NCI-H526 treated with DMSO at 0.1 percent for 48 hours (cell line): ENCODE measurements at regions not wholly inside any gene's neighbourhood (a gene's known extent, or its start where the extent isn't known, plus 50 kb on each side); places are given as distances from the start of the nearest gene placed in this dataset.
"Not testable (repeated sequence)": the region's sequence is repeated elsewhere in the genome, so short reads cannot be mapped to it uniquely, and the experiment has no call there.

Experiments used
- DNase-seq: peaks from one replicate; lab custom pipeline; 2025; lab: John Stamatoyannopoulos, UW

GRCh38 chr2:11993749-11994148 lies 247.3 kb downstream of the LPIN1 start:
- no peak for DNase-seq

- no peak for DNase-seq
Observed at GRCh38 chr2:11995456-11995855, 249.0 kb downstream of the LPIN1 start.

GRCh38 chr2:11996618-11997017 lies 250.2 kb downstream of the LPIN1 start:
- no peak for DNase-seq

GRCh38 chr2:11997142-11997541 lies 250.7 kb downstream of the LPIN1 start:
- DNase-seq, result no peak

GRCh38 chr2:11998218-11998617 lies 251.8 kb downstream of the LPIN1 start:
- DNase-seq, result no peak

GRCh38 chr2:11998626-11999378 lies 252.4 kb downstream of the LPIN1 start:
- DNase-seq, result no peak

GRCh38 chr2:12001621-12002020 lies 255.2 kb downstream of the LPIN1 start:
- DNase-seq, result no peak

GRCh38 chr2:12002215-12002614 lies 255.8 kb downstream of the LPIN1 start:
- DNase-seq, result no peak

GRCh38 chr2:12004713-12005112 lies 258.3 kb downstream of the LPIN1 start:
- DNase-seq, result no peak

- no peak for DNase-seq
Observed at GRCh38 chr2:12005886-12006681, 259.7 kb downstream of the LPIN1 start.

- DNase-seq, result no peak
Observed at GRCh38 chr2:12006850-12007249, 260.4 kb downstream of the LPIN1 start.

- no peak for DNase-seq
Observed at GRCh38 chr2:12007282-12007681, 260.9 kb downstream of the LPIN1 start.

GRCh38 chr2:12008425-12009061 lies 262.1 kb downstream of the LPIN1 start:
- DNase-seq, result no peak

GRCh38 chr2:12009323-12009905 lies 263.0 kb downstream of the LPIN1 start:
- DNase-seq, result no peak

- DNase-seq, result no peak
Observed at GRCh38 chr2:12010059-12010458, 263.6 kb downstream of the LPIN1 start.

- DNase-seq, result no peak
Observed at GRCh38 chr2:12010779-12011178, 264.3 kb downstream of the LPIN1 start.

- no peak for DNase-seq
Observed at GRCh38 chr2:12014088-12014960, 267.9 kb downstream of the LPIN1 start.

- DNase-seq, result no peak
Observed at GRCh38 chr2:12017499-12018157, 271.2 kb downstream of the LPIN1 start.

GRCh38 chr2:12018726-12019125 lies 272.3 kb downstream of the LPIN1 start:
- not testable (repeated sequence) for DNase-seq

GRCh38 chr2:12020833-12021469 lies 274.5 kb downstream of the LPIN1 start:
- DNase-seq, result no peak
